ENCODE measurements at regions not wholly inside any gene's neighbourhood (a gene's known extent, or its start where the extent isn't known, plus 50 kb on each side); places are given as distances from the start of the nearest gene placed in this dataset.

- Histone ChIP-seq H3K79me2 (ENCODE audit: insufficient read depth, low read length) (no peaks in the 10 kb centered on the region), H3K27ac (ENCODE audit: low read depth, low read length) (no peak overlapping the region), H4K20me1 (ENCODE audit: low read depth, low read length) (no peaks in the 10 kb centered on the region), H3K9ac (ENCODE audit: low read length) (no peak overlapping the region), H3K9me3 (ENCODE audit: insufficient read depth, low read length) (no peaks in the 10 kb centered on the region), H3F3A (ENCODE audit: insufficient read depth) (no peaks in the 10 kb centered on the region), H3K36me3 (ENCODE audit: low read length) (no peaks in the 10 kb centered on the region), H3K4me3 (ENCODE audit: insufficient read depth, low read length, poor library complexity, severe bottlenecking) (no peak overlapping the region), H3K27me3 (ENCODE audit: low read length) (no peaks in the 10 kb centered on the region), H3K4me2 (ENCODE audit: low read depth, low read length, poor library complexity, severe bottlenecking) (no peak overlapping the region), H2AFZ (ENCODE audit: low read depth, low read length, severe bottlenecking) (no peak overlapping the region), H3K9me2 (replicated peaks; ENCODE audit: insufficient read depth, low read length) (no peaks in the 10 kb centered on the region)
- TF ChIP-seq, protein P1, sequence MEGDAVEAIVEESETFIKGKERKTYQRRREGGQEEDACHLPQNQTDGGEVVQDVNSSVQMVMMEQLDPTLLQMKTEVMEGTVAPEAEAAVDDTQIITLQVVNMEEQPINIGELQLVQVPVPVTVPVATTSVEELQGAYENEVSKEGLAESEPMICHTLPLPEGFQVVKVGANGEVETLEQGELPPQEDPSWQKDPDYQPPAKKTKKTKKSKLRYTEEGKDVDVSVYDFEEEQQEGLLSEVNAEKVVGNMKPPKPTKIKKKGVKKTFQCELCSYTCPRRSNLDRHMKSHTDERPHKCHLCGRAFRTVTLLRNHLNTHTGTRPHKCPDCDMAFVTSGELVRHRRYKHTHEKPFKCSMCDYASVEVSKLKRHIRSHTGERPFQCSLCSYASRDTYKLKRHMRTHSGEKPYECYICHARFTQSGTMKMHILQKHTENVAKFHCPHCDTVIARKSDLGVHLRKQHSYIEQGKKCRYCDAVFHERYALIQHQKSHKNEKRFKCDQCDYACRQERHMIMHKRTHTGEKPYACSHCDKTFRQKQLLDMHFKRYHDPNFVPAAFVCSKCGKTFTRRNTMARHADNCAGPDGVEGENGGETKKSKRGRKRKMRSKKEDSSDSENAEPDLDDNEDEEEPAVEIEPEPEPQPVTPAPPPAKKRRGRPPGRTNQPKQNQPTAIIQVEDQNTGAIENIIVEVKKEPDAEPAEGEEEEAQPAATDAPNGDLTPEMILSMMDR (IDR thresholded peaks at IDR 0.05; ENCODE audit: insufficient read depth, low read length, poor library complexity, severe bottlenecking): no peak
- no peak for TF ChIP-seq EZH2phosphoT487 (conservative IDR thresholded peaks at IDR 0.05; ENCODE audit: low read length)
These were observed 135.4 kb upstream of the SPEF2 start for GRCh38 chr5:35482167-35482755.

DNA sequence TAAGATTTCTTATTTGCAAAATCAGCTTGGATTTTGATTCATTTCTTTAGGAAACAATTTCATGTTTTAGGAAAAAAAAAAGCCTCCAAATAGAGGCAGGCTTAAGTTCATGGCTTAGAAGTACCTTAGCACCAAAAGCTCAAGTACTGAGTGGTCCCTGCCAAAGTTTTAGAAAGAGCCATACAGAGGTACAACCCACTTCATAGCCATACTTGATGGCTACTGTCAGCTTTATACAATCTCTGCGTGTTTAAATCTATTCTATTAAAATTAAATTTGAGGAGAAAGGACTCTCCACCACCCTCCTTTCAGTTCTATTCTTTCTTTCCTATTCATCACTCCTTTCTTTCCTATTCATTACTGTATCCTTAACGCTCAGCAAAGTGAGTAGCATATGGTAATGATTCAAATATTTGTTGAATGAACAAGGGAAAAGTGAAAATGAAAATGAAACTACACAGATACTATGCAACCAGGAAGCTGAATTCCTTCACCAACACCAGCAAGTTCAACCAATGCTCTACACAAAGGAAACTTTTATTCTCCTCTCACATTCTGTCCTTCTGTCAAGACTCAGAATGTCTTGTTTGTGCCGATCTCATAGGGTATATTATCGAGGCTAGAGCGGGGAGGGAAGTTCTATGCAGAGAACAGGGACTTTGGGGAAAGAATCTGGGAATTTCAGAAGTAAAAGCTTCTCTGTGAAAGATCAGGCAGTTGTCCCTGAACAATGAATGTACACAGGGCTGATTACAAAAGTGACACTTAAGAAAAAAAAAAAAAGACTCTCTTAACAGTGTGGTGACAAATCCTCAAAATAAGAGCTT lies 138.6 kb upstream of the SPEF2 start:
- Histone ChIP-seq H3K4me2 (ENCODE audit: low read depth, low read length, poor library complexity, severe bottlenecking) (no peak overlapping the region), H3K4me3 (ENCODE audit: insufficient read depth, low read length, poor library complexity, severe bottlenecking) (no peak overlapping the region), H3K79me2 (ENCODE audit: insufficient read depth, low read length) (no peaks in the 10 kb centered on the region), H4K20me1 (ENCODE audit: low read depth, low read length) (no peaks in the 10 kb centered on the region), H3K36me3 (ENCODE audit: low read length) (no peaks in the 10 kb centered on the region), H3F3A (ENCODE audit: insufficient read depth) (no peaks in the 10 kb centered on the region), H3K9me2 (replicated peaks; ENCODE audit: insufficient read depth, low read length) (no peaks in the 10 kb centered on the region), H3K27me3 (ENCODE audit: low read length) (no peaks in the 10 kb centered on the region), H3K9me3 (ENCODE audit: insufficient read depth, low read length) (no peaks in the 10 kb centered on the region), H2AFZ (ENCODE audit: low read depth, low read length, severe bottlenecking) (no peak overlapping the region), H3K9ac (ENCODE audit: low read length) (no peak overlapping the region), H3K27ac (ENCODE audit: low read depth, low read length) (no peak overlapping the region)
- TF ChIP-seq, protein P1 (IDR thresholded peaks at IDR 0.05; ENCODE audit: insufficient read depth, low read length, poor library complexity, severe bottlenecking): no peak
- TF ChIP-seq EZH2phosphoT487 (conservative IDR thresholded peaks at IDR 0.05; ENCODE audit: low read length): no peak

- Histone ChIP-seq H2AFZ (ENCODE audit: low read depth, low read length, severe bottlenecking) (no peak overlapping the region), H3K4me2 (ENCODE audit: low read depth, low read length, poor library complexity, severe bottlenecking) (no peak overlapping the region), H3K9me2 (replicated peaks; ENCODE audit: insufficient read depth, low read length) (no peaks in the 10 kb centered on the region), H4K20me1 (ENCODE audit: low read depth, low read length) (no peaks in the 10 kb centered on the region), H3K27me3 (ENCODE audit: low read length) (no peaks in the 10 kb centered on the region), H3F3A (ENCODE audit: insufficient read depth) (no peaks in the 10 kb centered on the region), H3K79me2 (ENCODE audit: insufficient read depth, low read length) (no peaks in the 10 kb centered on the region), H3K36me3 (ENCODE audit: low read length) (no peaks in the 10 kb centered on the region), H3K9me3 (ENCODE audit: insufficient read depth, low read length) (no peaks in the 10 kb centered on the region), H3K4me3 (ENCODE audit: insufficient read depth, low read length, poor library complexity, severe bottlenecking) (no peak overlapping the region), H3K9ac (ENCODE audit: low read length) (no peak overlapping the region), H3K27ac (ENCODE audit: low read depth, low read length) (no peak overlapping the region)
- no peak for TF ChIP-seq EZH2phosphoT487 (conservative IDR thresholded peaks at IDR 0.05; ENCODE audit: low read length)
- TF ChIP-seq, protein P1 (IDR thresholded peaks at IDR 0.05; ENCODE audit: insufficient read depth, low read length, poor library complexity, severe bottlenecking): no peak
These were observed 139.8 kb upstream of the SPEF2 start for GRCh38 chr5:35477911-35478310.
